ENCODE measurements at regions not wholly inside any gene's neighbourhood (a gene's known extent, or its start where the extent isn't known, plus 50 kb on each side); places are given as distances from the start of the nearest gene placed in this dataset.

DNA sequence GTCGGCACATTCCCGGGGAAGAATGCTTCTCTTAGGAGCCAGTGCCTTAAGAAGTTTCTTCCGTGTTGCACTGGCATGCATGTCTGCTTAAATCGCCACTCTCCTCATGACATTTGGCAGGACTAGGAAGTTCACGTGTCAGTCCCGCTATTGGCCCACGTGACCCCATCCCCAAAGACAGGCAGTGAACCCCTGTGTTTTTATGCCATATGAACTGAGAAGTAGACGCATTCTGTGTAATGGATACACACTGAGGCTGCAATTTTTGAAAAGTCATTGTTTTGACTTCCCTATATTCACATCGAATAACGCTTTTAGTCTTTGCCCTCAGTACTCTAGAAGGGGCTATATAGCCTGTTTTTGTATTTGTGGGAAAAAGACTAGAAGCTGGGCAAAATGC is 125.6 kb upstream of the TBL1XR1 start:
- TF ChIP-seq, protein P1, sequence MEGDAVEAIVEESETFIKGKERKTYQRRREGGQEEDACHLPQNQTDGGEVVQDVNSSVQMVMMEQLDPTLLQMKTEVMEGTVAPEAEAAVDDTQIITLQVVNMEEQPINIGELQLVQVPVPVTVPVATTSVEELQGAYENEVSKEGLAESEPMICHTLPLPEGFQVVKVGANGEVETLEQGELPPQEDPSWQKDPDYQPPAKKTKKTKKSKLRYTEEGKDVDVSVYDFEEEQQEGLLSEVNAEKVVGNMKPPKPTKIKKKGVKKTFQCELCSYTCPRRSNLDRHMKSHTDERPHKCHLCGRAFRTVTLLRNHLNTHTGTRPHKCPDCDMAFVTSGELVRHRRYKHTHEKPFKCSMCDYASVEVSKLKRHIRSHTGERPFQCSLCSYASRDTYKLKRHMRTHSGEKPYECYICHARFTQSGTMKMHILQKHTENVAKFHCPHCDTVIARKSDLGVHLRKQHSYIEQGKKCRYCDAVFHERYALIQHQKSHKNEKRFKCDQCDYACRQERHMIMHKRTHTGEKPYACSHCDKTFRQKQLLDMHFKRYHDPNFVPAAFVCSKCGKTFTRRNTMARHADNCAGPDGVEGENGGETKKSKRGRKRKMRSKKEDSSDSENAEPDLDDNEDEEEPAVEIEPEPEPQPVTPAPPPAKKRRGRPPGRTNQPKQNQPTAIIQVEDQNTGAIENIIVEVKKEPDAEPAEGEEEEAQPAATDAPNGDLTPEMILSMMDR (IDR thresholded peaks at IDR 0.05; ENCODE audit: low read depth, low read length) = no peak
- TF ChIP-seq POLR2A (IDR thresholded peaks at IDR 0.05; ENCODE audit: extremely low read depth, insufficient read length) = no peak
- TF ChIP-seq, protein P2, sequence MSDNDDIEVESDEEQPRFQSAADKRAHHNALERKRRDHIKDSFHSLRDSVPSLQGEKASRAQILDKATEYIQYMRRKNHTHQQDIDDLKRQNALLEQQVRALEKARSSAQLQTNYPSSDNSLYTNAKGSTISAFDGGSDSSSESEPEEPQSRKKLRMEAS (IDR thresholded peaks at IDR 0.05; ENCODE audit: low read depth, low read length) = no peak
